ENCODE measurements at regions not wholly inside any gene's neighbourhood (a gene's known extent, or its start where the extent isn't known, plus 50 kb on each side); places are given as distances from the start of the nearest gene placed in this dataset.

DNA sequence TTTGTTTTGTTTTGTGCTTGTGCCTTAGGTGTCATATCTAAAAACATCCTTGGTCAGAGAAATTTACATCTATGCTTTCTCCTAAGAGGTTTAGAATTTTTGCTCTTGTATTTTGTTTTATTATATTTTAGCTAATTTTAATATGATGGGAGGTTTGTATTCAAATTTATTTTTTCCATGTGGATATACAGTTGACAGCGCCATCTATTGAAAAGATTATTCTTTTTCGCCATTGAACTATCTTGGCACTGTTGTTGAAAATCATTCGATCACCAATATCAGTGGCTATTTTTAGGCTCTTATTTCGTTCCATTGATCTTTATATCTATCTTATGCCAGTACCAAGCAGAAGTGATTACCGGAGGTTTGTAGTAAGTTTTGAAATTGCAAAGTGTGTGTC, 510.3 kb downstream of the BRD1 start:
- TF ChIP-seq, protein P1, sequence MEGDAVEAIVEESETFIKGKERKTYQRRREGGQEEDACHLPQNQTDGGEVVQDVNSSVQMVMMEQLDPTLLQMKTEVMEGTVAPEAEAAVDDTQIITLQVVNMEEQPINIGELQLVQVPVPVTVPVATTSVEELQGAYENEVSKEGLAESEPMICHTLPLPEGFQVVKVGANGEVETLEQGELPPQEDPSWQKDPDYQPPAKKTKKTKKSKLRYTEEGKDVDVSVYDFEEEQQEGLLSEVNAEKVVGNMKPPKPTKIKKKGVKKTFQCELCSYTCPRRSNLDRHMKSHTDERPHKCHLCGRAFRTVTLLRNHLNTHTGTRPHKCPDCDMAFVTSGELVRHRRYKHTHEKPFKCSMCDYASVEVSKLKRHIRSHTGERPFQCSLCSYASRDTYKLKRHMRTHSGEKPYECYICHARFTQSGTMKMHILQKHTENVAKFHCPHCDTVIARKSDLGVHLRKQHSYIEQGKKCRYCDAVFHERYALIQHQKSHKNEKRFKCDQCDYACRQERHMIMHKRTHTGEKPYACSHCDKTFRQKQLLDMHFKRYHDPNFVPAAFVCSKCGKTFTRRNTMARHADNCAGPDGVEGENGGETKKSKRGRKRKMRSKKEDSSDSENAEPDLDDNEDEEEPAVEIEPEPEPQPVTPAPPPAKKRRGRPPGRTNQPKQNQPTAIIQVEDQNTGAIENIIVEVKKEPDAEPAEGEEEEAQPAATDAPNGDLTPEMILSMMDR (IDR thresholded peaks at IDR 0.05): no peak
- TF ChIP-seq POLR2AphosphoS5 (IDR thresholded peaks at IDR 0.05): no peak
- no peak for TF ChIP-seq POLR2A (IDR thresholded peaks at IDR 0.05)
